OCI-LY7 (cell line): ENCODE measurements at regions not wholly inside any gene's neighbourhood (a gene's known extent, or its start where the extent isn't known, plus 50 kb on each side); places are given as distances from the start of the nearest gene placed in this dataset.
"Not testable (repeated sequence)": the region's sequence is repeated elsewhere in the genome, so short reads cannot be mapped to it uniquely, and the experiment has no call there.

ENCODE experiments used
- BruUV-seq: library from RNA; stranded (reverse); fragments of 400-500 nt; replicated peaks from 2 replicates; lab custom pipeline; 2021; lab: Mats Ljungman, UMichigan
- CTCF ChIA-PET: fragments of 300-600 bp; sonication (Branson Sonifier 250); formaldehyde crosslinking; loops from one replicate; lab custom pipeline; 2022; ENCODE audit warnings: antibody characterized with exemption; ENCODE audit not compliant: unreplicated experiment; lab: Charles Lee
- POLR2A ChIA-PET: fragments of 300-600 bp; sonication (Branson Sonifier 250); formaldehyde crosslinking; loops from one replicate; lab custom pipeline; 2022; ENCODE audit warnings: antibody characterized with exemption; lab: Charles Lee
- DNase-seq: peaks from one replicate; pipeline ENCODE4 v3.0.0-alpha.2; 2015; ENCODE audit warnings: low spot score
- H2AFZ ChIP-seq: fragments of 200-600 bp; sonication (generic), shearing (Covaris generic); 2 replicates; pipeline ENCODE4 v1.6.1; 2014; ENCODE audit warnings: mild to moderate bottlenecking, antibody characterized with exemption, low read length, moderate library complexity
- H3K27ac ChIP-seq: fragments of 200-600 bp; sonication (generic); 2 replicates; pipeline ENCODE4 v1.5.1; 2014; ENCODE audit warnings: mixed run types, low read depth, mild to moderate bottlenecking, moderate library complexity, low read length, inconsistent platforms; ENCODE audit not compliant: poor library complexity, severe bottlenecking
- H3K36me3 ChIP-seq: fragments of 200-600 bp; sonication (generic); 2 replicates; pipeline ENCODE4 v1.6.1; 2014; ENCODE audit warnings: mild to moderate bottlenecking, antibody characterized with exemption, low read length, moderate library complexity, mixed read lengths; ENCODE audit not compliant: insufficient read depth
- H3K4me1 ChIP-seq: fragments of 200-600 bp; sonication (generic); 2 replicates; pipeline ENCODE4 v1.5.1; 2014; ENCODE audit warnings: mild to moderate bottlenecking, low read length; ENCODE audit not compliant: insufficient read depth, poor library complexity, severe bottlenecking
- H3K4me2 ChIP-seq: fragments of 200-600 bp; sonication (generic); 2 replicates; pipeline ENCODE4 v1.6.1; 2014; ENCODE audit warnings: mild to moderate bottlenecking, low read length
- H3K4me3 ChIP-seq: fragments of 200-600 bp; sonication (generic); 2 replicates; pipeline ENCODE4 v1.5.1; 2014; ENCODE audit warnings: mild to moderate bottlenecking, low read depth, low read length; ENCODE audit not compliant: poor library complexity, severe bottlenecking
- H3K79me2 ChIP-seq: fragments of 200-600 bp; sonication (generic); 2 replicates; pipeline ENCODE4 v1.6.1; 2016; ENCODE audit warnings: low read depth, mild to moderate bottlenecking, low read length, moderate library complexity, mixed read lengths; ENCODE audit not compliant: insufficient read depth
- H3K9me2 ChIP-seq: fragments of 200-600 bp; sonication (generic); 2 replicates; pipeline ENCODE4 v1.6.1; 2016; ENCODE audit warnings: mild to moderate bottlenecking, low read length, mixed read lengths; ENCODE audit not compliant: insufficient read depth
- H3K9me3 ChIP-seq: fragments of 200-600 bp; sonication (generic); 2 replicates; pipeline ENCODE4 v1.6.1; 2014; ENCODE audit warnings: mild to moderate bottlenecking, mixed run types, low read length, mixed read lengths
- H4K20me1 ChIP-seq: fragments of 200-600 bp; sonication (generic); 2 replicates; pipeline ENCODE4 v1.6.1; 2014; ENCODE audit warnings: mild to moderate bottlenecking, antibody characterized with exemption, low read length, moderate library complexity, mixed read lengths; ENCODE audit not compliant: insufficient read depth
- EZH2phosphoT487 ChIP-seq: fragments of 200-600 bp; sonication (generic); IDR thresholded peaks from 2 replicates; pipeline ENCODE4 v1.6.1; 2018; ENCODE audit warnings: low read depth, borderline replicate concordance, mild to moderate bottlenecking, mixed run types, antibody characterized with exemption, low read length, moderate library complexity, mixed read lengths
- intact Hi-C: fragments of 100-400 bp; cut with micrococcal nuclease; formaldehyde crosslinking; loops from one replicate; pipeline ENCODE4 v1.10.0; 2022; ENCODE audit not compliant: unreplicated experiment
- TF ChIP-seq, protein P1 (sequence below): fragments of 200-600 bp; sonication (generic); conservative IDR thresholded peaks from 2 replicates; pipeline ENCODE4 v1.5.1; 2014; ENCODE audit warnings: mild to moderate bottlenecking, antibody characterized with exemption, low read length, moderate library complexity, mixed read lengths

GRCh38 chr6:77089776-77090175 lies 373.5 kb downstream of the HTR1B start:
- Histone ChIP-seq H3K9me2 (no peaks in the 10 kb centered on the region), H3K4me2 (no peak overlapping the region), H2AFZ (no peak overlapping the region), H3K4me3 (no peak overlapping the region), H4K20me1 (no peaks in the 10 kb centered on the region), H3K4me1 (no peaks in the 10 kb centered on the region), H3K27ac (no peak overlapping the region), H3K36me3 (no peaks in the 10 kb centered on the region), H3K9me3 (no peaks in the 10 kb centered on the region), H3K79me2 (no peaks in the 10 kb centered on the region)
- POLR2A ChIA-PET = no interaction called here
- no peak for DNase-seq
- TF ChIP-seq, protein P1, sequence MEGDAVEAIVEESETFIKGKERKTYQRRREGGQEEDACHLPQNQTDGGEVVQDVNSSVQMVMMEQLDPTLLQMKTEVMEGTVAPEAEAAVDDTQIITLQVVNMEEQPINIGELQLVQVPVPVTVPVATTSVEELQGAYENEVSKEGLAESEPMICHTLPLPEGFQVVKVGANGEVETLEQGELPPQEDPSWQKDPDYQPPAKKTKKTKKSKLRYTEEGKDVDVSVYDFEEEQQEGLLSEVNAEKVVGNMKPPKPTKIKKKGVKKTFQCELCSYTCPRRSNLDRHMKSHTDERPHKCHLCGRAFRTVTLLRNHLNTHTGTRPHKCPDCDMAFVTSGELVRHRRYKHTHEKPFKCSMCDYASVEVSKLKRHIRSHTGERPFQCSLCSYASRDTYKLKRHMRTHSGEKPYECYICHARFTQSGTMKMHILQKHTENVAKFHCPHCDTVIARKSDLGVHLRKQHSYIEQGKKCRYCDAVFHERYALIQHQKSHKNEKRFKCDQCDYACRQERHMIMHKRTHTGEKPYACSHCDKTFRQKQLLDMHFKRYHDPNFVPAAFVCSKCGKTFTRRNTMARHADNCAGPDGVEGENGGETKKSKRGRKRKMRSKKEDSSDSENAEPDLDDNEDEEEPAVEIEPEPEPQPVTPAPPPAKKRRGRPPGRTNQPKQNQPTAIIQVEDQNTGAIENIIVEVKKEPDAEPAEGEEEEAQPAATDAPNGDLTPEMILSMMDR = no peak
- TF ChIP-seq EZH2phosphoT487 = no peak
- intact Hi-C loops = no loop called here
- CTCF ChIA-PET = no interaction called here
- BruUV-seq = no TSS peak

- H3K27ac ChIP-seq, H3K4me2 ChIP-seq, H2AFZ ChIP-seq, POLR2A ChIA-PET, DNase-seq, H3K4me3 ChIP-seq, CTCF ChIA-PET, intact Hi-C loops, H3K9me2 ChIP-seq, H3K9me3 ChIP-seq, H3K36me3 ChIP-seq, H3K4me1 ChIP-seq, H3K79me2 ChIP-seq, H4K20me1 ChIP-seq, BruUV-seq: not testable (repeated sequence)
These were observed 375.4 kb downstream of the HTR1B start for GRCh38 chr6:77087794-77088318.

DNA sequence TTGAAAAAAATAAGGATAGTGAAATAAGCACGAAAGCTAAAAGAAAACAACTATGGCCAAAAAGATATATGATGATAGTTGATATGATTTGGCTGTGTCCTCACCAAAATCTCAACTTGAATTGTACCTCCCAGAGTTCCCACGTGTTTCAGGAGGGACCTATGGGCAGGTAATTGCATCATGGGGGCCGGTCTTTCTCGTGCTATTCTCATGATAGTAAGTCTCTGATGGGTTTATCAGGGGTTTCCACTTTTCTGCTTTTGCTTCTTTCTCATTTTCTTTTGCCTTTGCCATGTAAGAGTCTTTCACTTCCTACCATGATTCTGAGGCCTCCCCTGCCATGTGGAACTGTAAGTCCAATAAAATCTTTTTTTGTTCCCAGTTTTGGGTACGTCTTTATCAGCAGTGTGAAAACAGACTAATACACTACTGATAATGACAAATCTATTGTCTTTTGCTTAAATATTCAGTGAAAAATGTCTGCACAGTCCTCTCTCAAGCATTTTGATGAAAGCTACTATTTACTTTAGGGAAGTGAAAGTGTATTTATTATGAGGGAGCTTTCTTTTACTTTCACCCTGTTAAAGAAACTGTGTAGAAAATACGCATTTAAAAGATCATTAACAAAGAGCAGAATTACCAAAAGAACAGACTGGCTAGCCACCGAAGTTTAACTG lies 389.1 kb downstream of the HTR1B start:
- Histone ChIP-seq H3K27ac (no peak overlapping the region), H3K4me1 (no peaks in the 10 kb centered on the region), H4K20me1 (no peaks in the 10 kb centered on the region), H3K9me3 (no peaks in the 10 kb centered on the region), H3K36me3 (no peaks in the 10 kb centered on the region), H3K4me2 (no peak overlapping the region), H3K4me3 (no peak overlapping the region), H3K9me2 (no peaks in the 10 kb centered on the region), H3K79me2 (no peaks in the 10 kb centered on the region), H2AFZ (no peak overlapping the region)
- CTCF ChIA-PET = no interaction called here
- BruUV-seq = no TSS peak
- no peak for DNase-seq
- intact Hi-C loops = no loop called here
- no peak for TF ChIP-seq EZH2phosphoT487
- TF ChIP-seq, protein P1 = no peak
- POLR2A ChIA-PET = no interaction called here
